GM13977 (cell line): ENCODE measurements at regions not wholly inside any gene's neighbourhood (a gene's known extent, or its start where the extent isn't known, plus 50 kb on each side); places are given as distances from the start of the nearest gene placed in this dataset.

ENCODE experiments used
- DNase-seq: peaks from one replicate; pipeline ENCODE4 v3.0.0; 2012; ENCODE audit warnings: low spot score
- CTCF ChIP-seq: IDR thresholded peaks from 2 replicates; pipeline ENCODE4 v1.5.1; 2012; ENCODE audit warnings: mild to moderate bottlenecking, control low read depth; ENCODE audit not compliant: insufficient read depth; ENCODE audit errors: extremely low read depth, missing control alignments
- in situ Hi-C: fragments of 300-500 bp; cut with MboI; formaldehyde crosslinking; loops from one replicate; pipeline ENCODE4 v1.12.0; 2022; ENCODE audit warnings: low sequenced_read_pairs, low pct_unique_long_range_greater_than_20kb, mixed read lengths, inconsistent platforms; ENCODE audit not compliant: unreplicated experiment

- TF ChIP-seq CTCF = no peak
- in situ Hi-C loops = no loop called here
- no peak for DNase-seq
Observed at GRCh38 chr2:79432731-79433146, 80.1 kb upstream of the CTNNA2 start.

- in situ Hi-C loops = no loop called here
- DNase-seq = no peak
- no peak for TF ChIP-seq CTCF
Observed at GRCh38 chr2:79428745-79429144, 84.1 kb upstream of the CTNNA2 start.

DNA sequence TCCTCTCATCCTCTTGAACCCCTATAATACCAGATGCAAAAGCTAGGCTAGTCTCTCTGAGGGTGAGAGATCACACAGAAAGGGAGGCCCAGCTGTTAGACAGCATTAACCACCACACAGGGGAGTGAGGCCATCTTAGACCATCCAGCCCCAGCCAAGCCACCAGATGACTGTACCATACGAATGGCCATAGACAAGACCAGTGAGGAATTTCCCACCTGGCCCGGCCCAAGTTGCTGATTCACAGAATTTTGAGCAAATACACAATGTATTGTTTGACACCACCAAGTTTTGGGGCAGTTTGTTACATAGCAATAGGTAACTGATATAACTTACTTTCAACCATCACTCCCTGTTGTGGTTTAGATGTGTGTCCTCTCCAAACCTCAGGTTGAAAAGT, 98.2 kb upstream of the CTNNA2 start:
- no peak for DNase-seq
- no peak for TF ChIP-seq CTCF
- in situ Hi-C loops = no loop called here

DNA sequence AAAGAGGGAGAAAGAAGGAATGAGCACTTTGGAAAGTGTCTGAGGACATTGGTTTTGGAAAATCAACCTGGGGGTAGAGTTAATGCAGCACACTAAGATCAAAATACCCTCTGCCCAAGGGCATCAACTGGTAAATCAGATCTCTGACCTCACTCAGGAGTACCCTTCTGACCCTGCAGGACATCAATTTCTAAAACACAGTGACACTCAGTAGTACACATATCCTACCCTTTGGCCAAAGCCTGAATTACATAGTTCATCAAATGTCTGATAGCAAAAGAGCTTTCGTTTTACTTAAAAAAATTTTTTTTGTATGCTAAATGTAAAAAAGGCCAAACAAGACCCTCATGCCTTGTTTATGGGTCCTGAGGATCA, 118.4 kb upstream of the CTNNA2 start:
- in situ Hi-C loops = no loop called here
- TF ChIP-seq CTCF = no peak
- no peak for DNase-seq

- in situ Hi-C loops = no loop called here
- TF ChIP-seq CTCF = no peak
- DNase-seq = no peak
Observed at GRCh38 chr2:79393806-79394484, 118.9 kb upstream of the CTNNA2 start.

- DNase-seq = no peak
Observed at GRCh38 chr2:79393107-79393685, 119.7 kb upstream of the CTNNA2 start.

More at GRCh38 chr2:79393107-79393685, 119.7 kb upstream of the CTNNA2 start:
- TF ChIP-seq CTCF = no peak
- in situ Hi-C loops = no loop called here
